Uterus (tissue), 3 donors: ENCODE measurements at regions not wholly inside any gene's neighbourhood (a gene's known extent, or its start where the extent isn't known, plus 50 kb on each side); places are given as distances from the start of the nearest gene placed in this dataset.

Source experiments
- DNase-seq, 2 donors: peaks; one replicate each; pipeline ENCODE4 v3.0.0-alpha.2; 2019 to 2020
- H3K27ac ChIP-seq, 2 donors: fragments of 200-600 bp; sonication (generic); 1 replicate in 1 of 2; 2 replicates in 1 of 2; pipeline ENCODE4 v1.5.1; 2016 to 2018
- H3K27me3 ChIP-seq, 2 donors: fragments of 200-600 bp; sonication (generic); one replicate each; pipeline ENCODE4 v1.5.1; 2018 to 2019; ENCODE audit warnings: control low read depth in 1 of 2
- H3K36me3 ChIP-seq, 2 donors: fragments of 200-600 bp; sonication (generic); one replicate each; pipeline ENCODE4 v1.5.1; 2019; ENCODE audit warnings: control low read depth in 1 of 2
- H3K4me1 ChIP-seq, 2 donors: fragments of 200-600 bp; sonication (generic); one replicate each; pipeline ENCODE4 v1.5.1; 2018 to 2019; ENCODE audit warnings: control low read depth in 1 of 2
- H3K4me3 ChIP-seq, 2 donors: fragments of 200-600 bp; sonication (generic); 1 replicate in 1 of 2; 2 replicates in 1 of 2; pipeline ENCODE4 v1.5.1; 2018 to 2019; ENCODE audit warnings: mild to moderate bottlenecking in 1 of 2
- H3K9me3 ChIP-seq, 2 donors: fragments of 200-600 bp; sonication (generic); one replicate each; pipeline ENCODE4 v1.5.1; 2019; ENCODE audit warnings: control low read depth in 1 of 2
- POLR2A ChIP-seq, 2 donors: fragments of 450-650 bp; IDR thresholded peaks; one replicate each; pipeline ENCODE4 v1.6.1; 2016; ENCODE audit warnings: antibody characterized with exemption in 2 of 2, mild to moderate bottlenecking in 1 of 2, moderate library complexity in 1 of 2
- intact Hi-C: fragments of 100-400 bp; cut with DNase I; formaldehyde crosslinking; loops from one replicate; pipeline ENCODE4 v1.15.1; 2023; ENCODE audit warnings: low total_unique reads
- TF ChIP-seq, protein P1 (sequence below), 4 experiments: fragments of 200-600 bp in 2 of 4; fragments of 450-650 bp in 2 of 4; sonication (generic) in 2 of 4; IDR thresholded peaks; one replicate each; pipeline ENCODE4 v1.5.1; 2016 to 2019; ENCODE audit warnings: antibody characterized with exemption in 4 of 4, mild to moderate bottlenecking in 2 of 4, moderate library complexity in 1 of 4
- donor health status: DM: yes; HTN: yes; CAD: no.

DNA sequence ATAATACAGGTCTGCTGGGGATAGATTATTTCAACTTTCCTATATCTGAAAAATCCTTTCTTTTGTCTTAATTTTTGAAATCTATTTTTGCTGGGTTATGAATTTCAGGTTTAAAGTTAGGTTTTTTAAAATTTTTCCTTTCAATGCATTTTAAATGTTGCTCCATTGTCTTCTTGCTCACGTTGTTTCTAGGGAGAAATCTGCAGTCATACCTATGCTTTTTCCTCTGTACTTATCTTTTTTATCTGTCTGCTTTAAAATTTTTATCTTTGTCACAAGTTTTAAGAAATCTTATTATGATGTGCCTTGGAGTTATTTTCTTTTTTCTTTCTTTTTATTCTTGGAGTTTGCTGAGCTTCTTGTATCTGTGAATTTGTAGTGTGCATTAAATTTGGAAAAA, 412.0 kb upstream of the KIF2A start:
- Histone ChIP-seq H3K36me3 (no peaks in the 10 kb centered on the region), H3K4me3 (no peak overlapping the region), H3K4me1 (no peaks in the 10 kb centered on the region), H3K9me3 (no peaks in the 10 kb centered on the region), H3K27ac (no peak overlapping the region), H3K27me3 (no peaks in the 10 kb centered on the region)
- DNase-seq = no peak
- no peak for TF ChIP-seq POLR2A (IDR thresholded peaks at IDR 0.05)
- TF ChIP-seq, protein P1, sequence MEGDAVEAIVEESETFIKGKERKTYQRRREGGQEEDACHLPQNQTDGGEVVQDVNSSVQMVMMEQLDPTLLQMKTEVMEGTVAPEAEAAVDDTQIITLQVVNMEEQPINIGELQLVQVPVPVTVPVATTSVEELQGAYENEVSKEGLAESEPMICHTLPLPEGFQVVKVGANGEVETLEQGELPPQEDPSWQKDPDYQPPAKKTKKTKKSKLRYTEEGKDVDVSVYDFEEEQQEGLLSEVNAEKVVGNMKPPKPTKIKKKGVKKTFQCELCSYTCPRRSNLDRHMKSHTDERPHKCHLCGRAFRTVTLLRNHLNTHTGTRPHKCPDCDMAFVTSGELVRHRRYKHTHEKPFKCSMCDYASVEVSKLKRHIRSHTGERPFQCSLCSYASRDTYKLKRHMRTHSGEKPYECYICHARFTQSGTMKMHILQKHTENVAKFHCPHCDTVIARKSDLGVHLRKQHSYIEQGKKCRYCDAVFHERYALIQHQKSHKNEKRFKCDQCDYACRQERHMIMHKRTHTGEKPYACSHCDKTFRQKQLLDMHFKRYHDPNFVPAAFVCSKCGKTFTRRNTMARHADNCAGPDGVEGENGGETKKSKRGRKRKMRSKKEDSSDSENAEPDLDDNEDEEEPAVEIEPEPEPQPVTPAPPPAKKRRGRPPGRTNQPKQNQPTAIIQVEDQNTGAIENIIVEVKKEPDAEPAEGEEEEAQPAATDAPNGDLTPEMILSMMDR (IDR thresholded peaks at IDR 0.05) = no peak
- intact Hi-C loops = no loop called here

GRCh38 chr5:61896811-61897210, 409.2 kb upstream of the KIF2A start:
- no peaks in the 10 kb centered on the region for H3K27me3 ChIP-seq
- TF ChIP-seq, protein P1 (IDR thresholded peaks at IDR 0.05) = no peak
- TF ChIP-seq POLR2A (IDR thresholded peaks at IDR 0.05) = no peak
- no peak for DNase-seq
- intact Hi-C loops = no loop called here
- no peaks in the 10 kb centered on the region for H3K36me3 ChIP-seq
- H3K4me3 ChIP-seq = no peak overlapping the region
- no peaks in the 10 kb centered on the region for H3K9me3 ChIP-seq
- H3K4me1 ChIP-seq = no peaks in the 10 kb centered on the region
- no peak overlapping the region for H3K27ac ChIP-seq

- Histone ChIP-seq H3K4me3 (no peak overlapping the region), H3K27me3 (no peaks in the 10 kb centered on the region), H3K4me1 (no peaks in the 10 kb centered on the region), H3K9me3 (no peaks in the 10 kb centered on the region), H3K27ac (no peak overlapping the region), H3K36me3 (no peaks in the 10 kb centered on the region)
- no peak for DNase-seq
- intact Hi-C loops = no loop called here
- no peak for TF ChIP-seq POLR2A (IDR thresholded peaks at IDR 0.05)
- TF ChIP-seq, protein P1 (IDR thresholded peaks at IDR 0.05) = no peak
These were observed 408.8 kb upstream of the KIF2A start for GRCh38 chr5:61897251-61897650.

DNA sequence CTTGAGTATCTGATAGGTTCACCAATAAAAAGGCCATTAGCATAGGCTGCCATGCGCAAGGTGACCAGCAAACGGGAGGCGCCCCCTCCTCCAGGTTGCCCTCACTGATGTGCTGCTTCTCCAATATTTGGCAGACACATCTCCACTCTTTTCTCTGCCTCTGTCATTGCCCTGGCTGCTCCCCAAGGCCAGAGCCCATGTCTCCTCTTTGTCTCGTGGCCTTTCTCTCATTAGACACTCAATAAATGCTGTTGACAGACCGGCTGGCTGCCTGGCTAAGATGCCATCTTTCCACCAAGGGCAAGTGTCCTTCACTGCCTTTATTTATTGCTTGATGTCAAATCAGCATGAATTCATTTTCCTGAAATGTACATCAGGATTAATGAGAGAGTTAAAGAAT, 404.0 kb upstream of the KIF2A start:
- no peak for DNase-seq

GRCh38 chr5:61904730-61905129, 401.3 kb upstream of the KIF2A start:
- Histone ChIP-seq H3K36me3 (no peaks in the 10 kb centered on the region), H3K27ac (no peak overlapping the region), H3K4me1 (no peaks in the 10 kb centered on the region), H3K9me3 (no peaks in the 10 kb centered on the region), H3K27me3 (no peaks in the 10 kb centered on the region), H3K4me3 (no peak overlapping the region)
- intact Hi-C loops = no loop called here
- no peak for DNase-seq
- TF ChIP-seq POLR2A (IDR thresholded peaks at IDR 0.05) = no peak
- TF ChIP-seq, protein P1 (IDR thresholded peaks at IDR 0.05) = no peak

More for the DNA sequence above, 404.0 kb upstream of the KIF2A start:
- intact Hi-C loops = no loop called here
- Histone ChIP-seq H3K27ac (no peak overlapping the region), H3K36me3 (no peaks in the 10 kb centered on the region), H3K4me1 (no peaks in the 10 kb centered on the region), H3K9me3 (no peaks in the 10 kb centered on the region), H3K27me3 (no peaks in the 10 kb centered on the region), H3K4me3 (no peak overlapping the region)
- TF ChIP-seq, protein P1 (IDR thresholded peaks at IDR 0.05) = no peak
- TF ChIP-seq POLR2A (IDR thresholded peaks at IDR 0.05) = no peak
